GM23248 (cell line): ENCODE measurements at regions not wholly inside any gene's neighbourhood (a gene's known extent, or its start where the extent isn't known, plus 50 kb on each side); places are given as distances from the start of the nearest gene placed in this dataset.

Experiments used
- EZH2 ChIP-seq: fragments of 200-600 bp; sonication (generic); IDR thresholded peaks from 2 replicates; pipeline ENCODE4 v1.6.1; 2018; ENCODE audit warnings: antibody characterized with exemption, mild to moderate bottlenecking; ENCODE audit not compliant: insufficient read depth, poor library complexity, severe bottlenecking
- EZH2phosphoT487 ChIP-seq: fragments of 200-600 bp; sonication (generic); IDR thresholded peaks from 2 replicates; pipeline ENCODE4 v1.6.1; 2018; ENCODE audit warnings: antibody characterized with exemption, moderate library complexity, mild to moderate bottlenecking, low read depth; ENCODE audit not compliant: insufficient read depth

- TF ChIP-seq EZH2phosphoT487: no peak
- TF ChIP-seq EZH2: no peak
These were observed 67.0 kb downstream of the FAM50B start for GRCh38 chr6:3916211-3916610.
